Endothelial cell of umbilical vein (primary cell): ENCODE measurements at regions not wholly inside any gene's neighbourhood (a gene's known extent, or its start where the extent isn't known, plus 50 kb on each side); places are given as distances from the start of the nearest gene placed in this dataset.

ENCODE experiments used
- EZH2 ChIP-seq: IDR thresholded peaks from 2 replicates; pipeline ENCODE4 v1.6.1; 2012; ENCODE audit warnings: borderline replicate concordance, low read depth, mild to moderate bottlenecking, moderate library complexity, low read length, inconsistent platforms; ENCODE audit not compliant: severe bottlenecking
- POLR2A ChIP-seq: IDR thresholded peaks from 2 replicates; pipeline ENCODE4 v1.6.1; 2012; ENCODE audit warnings: low read depth, mild to moderate bottlenecking, control low read depth, low read length
- POLR2AphosphoS5 ChIP-seq: IDR thresholded peaks from 2 replicates; pipeline ENCODE4 v1.6.1; 2012; ENCODE audit warnings: low read depth, mild to moderate bottlenecking, control low read depth, low read length, moderate library complexity; ENCODE audit not compliant: insufficient read depth
- TF ChIP-seq, protein P1 (sequence below), 2 donors: IDR thresholded peaks; 1 replicate in 1 of 2; 2 replicates in 1 of 2; pipeline ENCODE4 v1.5.1; 2011; ENCODE audit warnings: low read length in 2 of 2, mild to moderate bottlenecking in 2 of 2, moderate library complexity in 2 of 2, control low read depth in 1 of 2, inconsistent platforms in 1 of 2, low read depth in 1 of 2; ENCODE audit not compliant: insufficient read depth in 1 of 2; ENCODE audit errors: extremely low read depth in 1 of 2

DNA sequence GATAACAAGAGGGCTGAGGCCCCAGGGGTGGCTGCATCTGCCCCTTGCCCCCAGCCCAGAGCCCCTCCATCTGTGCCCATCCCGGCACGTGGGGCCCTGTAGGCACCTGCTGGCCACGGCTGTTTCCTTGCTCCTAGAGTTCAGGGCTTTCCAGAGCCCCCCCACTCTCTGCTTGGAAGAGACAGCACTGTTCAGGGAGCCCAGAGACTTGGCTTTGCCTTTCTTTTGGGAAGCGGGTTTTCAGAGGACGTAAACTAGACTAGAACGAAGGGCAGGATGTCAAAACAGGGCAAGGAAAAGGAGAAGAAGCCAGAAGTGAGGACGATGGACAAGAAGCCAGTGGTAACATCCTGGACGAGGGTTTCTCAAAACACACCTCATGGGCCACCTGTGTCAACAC is 163.3 kb upstream of the LHX5 start:
- TF ChIP-seq, protein P1, sequence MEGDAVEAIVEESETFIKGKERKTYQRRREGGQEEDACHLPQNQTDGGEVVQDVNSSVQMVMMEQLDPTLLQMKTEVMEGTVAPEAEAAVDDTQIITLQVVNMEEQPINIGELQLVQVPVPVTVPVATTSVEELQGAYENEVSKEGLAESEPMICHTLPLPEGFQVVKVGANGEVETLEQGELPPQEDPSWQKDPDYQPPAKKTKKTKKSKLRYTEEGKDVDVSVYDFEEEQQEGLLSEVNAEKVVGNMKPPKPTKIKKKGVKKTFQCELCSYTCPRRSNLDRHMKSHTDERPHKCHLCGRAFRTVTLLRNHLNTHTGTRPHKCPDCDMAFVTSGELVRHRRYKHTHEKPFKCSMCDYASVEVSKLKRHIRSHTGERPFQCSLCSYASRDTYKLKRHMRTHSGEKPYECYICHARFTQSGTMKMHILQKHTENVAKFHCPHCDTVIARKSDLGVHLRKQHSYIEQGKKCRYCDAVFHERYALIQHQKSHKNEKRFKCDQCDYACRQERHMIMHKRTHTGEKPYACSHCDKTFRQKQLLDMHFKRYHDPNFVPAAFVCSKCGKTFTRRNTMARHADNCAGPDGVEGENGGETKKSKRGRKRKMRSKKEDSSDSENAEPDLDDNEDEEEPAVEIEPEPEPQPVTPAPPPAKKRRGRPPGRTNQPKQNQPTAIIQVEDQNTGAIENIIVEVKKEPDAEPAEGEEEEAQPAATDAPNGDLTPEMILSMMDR (IDR thresholded peaks at IDR 0.05; ENCODE audit: extremely low read depth in 1 of 2, insufficient read depth in 1 of 2, low read depth in 1 of 2, low read length in 2 of 2), result no peak
- TF ChIP-seq POLR2AphosphoS5, result no peak
- no peak for TF ChIP-seq EZH2
- no peak for TF ChIP-seq POLR2A
